ENCODE measurements at regions not wholly inside any gene's neighbourhood (a gene's known extent, or its start where the extent isn't known, plus 50 kb on each side); places are given as distances from the start of the nearest gene placed in this dataset.

- DNase-seq: no peak
These were observed 568.2 kb downstream of the MAFB start for GRCh38 chr20:40120827-40121226.

DNA sequence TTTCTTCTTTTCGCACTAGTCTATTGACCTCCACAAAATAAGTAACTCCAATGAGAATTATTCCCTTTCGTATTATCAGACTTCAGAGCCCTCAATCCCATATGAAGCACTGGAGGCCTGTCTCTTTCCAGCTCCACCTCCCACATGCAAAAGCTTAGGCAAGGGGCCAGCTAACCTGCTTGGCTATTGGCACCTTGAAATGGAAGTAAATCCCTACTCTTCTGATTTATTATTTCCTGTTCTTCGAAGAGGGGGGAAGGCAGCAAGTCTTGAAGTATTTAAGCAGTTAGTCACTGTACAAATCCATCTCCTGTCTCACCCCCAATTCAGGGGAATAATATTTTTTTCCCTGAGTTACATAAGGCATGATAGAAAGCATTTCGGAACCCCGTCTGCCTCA is 577.8 kb downstream of the MAFB start:
- no peak for DNase-seq

GRCh38 chr20:40110311-40110831 is 578.7 kb downstream of the MAFB start:
- DNase-seq: no peak

DNA sequence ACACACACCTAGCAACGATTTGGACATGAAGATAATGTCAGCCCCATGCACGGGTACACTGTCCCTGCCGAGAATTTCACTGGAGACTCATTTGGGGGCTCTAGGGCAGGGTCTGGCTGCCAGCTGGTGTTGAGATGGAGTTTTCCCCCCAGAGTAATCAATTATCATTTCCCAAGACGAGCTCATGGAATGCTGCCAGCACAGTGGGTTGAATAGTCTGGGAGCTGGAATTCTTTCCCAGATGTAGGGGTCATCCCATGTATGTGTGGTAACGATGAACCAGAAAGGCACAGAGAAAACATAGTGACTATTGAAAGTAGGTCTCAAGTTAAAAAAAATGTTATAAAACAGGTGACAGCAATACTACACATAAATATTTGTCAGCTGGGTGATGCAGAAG is 579.9 kb downstream of the MAFB start:
- DNase-seq: no peak

DNA sequence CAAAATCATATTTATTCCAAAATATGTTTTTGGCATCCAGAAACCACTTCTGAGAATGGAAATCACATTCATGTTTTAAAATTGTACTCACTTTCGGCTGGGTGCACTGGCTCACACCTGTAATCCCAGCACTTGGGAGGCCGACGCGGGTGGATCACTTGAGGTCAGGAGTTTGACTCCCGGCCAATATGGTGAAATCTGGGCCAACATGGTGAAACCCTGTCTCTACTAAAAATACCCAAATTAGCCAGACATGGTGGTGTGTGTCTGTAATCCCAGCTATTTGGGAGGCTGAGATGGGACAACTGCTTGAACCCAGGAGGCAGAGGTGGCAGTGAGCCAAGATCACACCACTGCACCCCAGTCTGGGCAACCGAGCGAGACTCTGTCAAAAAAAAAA is 580.7 kb downstream of the MAFB start:
- DNase-seq: no peak

GRCh38 chr20:40104959-40105358 is 584.1 kb downstream of the MAFB start:
- DNase-seq: no peak

DNA sequence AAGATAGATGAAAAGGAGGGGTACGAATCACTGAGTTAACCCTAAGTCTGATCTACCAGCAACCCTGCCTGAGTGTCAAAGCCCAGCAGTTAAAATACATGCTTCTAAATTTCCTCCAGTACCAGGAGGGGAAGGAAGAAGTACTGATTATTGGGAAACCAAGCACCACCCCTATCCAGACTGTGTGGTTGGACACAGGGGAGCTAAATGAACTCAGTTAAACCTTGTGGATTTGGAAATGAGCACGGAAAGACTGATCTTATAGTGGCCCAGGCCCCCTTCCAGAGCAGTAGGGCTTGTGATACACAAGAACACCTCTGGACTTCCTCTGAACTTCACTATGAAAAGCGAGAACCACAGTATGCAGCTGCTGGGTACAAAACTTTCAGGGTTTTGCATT is 585.6 kb downstream of the MAFB start:
- DNase-seq: no peak

DNA sequence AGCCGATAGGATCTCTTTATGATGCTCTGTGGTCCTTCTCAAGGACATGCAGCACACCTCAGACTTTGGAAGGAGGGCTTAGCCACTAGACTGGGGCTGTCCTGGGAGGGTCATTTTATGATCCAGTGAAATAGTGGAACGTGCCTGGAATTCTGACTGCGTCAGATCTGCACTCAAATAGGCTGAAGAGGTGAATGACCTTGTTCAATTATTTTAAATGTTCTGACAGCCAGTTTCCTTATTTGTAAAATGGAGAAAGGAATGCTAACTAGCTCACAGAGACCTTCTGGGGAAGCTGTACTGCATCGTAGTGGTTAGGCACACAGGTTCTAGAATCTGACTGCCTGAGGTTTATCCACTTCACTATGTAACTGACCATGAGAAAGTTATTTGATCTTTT is 587.5 kb downstream of the MAFB start:
- no peak for DNase-seq

GRCh38 chr20:40100261-40100660 is 588.8 kb downstream of the MAFB start:
- no peak for DNase-seq

GRCh38 chr20:40090236-40090635 is 598.8 kb downstream of the MAFB start:
- no peak for DNase-seq

DNA sequence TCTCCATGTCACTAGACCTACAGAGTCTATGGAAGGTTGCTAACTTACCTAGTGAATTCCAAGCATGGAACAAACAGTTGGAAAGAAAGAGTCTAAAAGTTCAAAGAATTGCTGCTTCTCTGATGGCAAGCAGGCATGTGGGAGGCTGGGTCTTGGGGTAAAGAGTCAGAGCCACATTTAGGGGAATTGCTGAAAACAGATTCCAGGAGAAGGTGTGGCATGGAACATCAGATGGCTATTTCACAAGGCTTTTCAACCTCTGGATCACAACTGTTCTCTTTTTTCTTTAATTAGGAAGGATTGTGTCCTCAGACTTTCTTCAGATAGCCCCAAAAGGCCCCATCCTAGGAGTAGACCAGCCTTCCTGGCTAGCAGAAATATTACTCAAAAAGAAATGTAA is 601.5 kb downstream of the MAFB start:
- no peak for DNase-seq

DNA sequence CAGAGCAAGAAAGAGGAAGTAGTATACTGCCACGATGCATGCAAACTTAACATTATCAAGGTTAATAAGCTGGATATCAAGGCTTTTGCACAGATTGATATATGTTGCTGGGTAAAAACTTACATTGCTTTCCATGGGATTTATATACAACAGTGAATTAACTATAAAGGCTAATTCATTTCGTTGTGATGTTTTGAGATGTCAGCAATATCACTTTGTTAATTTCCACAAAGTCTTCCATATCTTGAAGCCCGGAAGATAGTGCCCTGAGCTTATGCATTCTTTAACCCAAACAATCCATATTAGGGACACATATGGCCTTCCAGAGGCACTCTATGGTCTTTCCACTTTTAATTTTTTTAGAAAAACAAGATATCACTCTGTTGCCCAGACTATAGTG is 603.5 kb downstream of the MAFB start:
- no peak for DNase-seq

- no peak for DNase-seq
These were observed 606.6 kb downstream of the MAFB start for GRCh38 chr20:40082436-40082835.

DNA sequence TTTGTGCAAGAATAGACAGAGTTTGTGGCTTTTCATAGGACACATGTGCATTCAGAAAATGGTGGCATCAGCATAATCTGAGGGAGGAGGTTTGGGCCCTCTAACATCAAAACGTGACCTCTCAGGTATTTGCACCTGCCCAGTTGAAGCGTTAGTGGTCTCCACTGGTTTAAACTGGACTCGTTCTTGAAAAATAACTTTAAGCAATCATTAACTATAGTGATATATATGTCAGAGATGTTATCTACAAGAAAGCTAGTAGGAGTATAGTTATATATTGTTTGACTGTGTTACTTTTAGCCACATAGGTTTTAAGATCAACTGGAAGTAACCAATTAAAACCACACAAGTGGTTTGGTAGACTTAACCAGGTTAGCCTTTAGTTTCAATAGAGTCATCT is 607.4 kb downstream of the MAFB start:
- DNase-seq: no peak

GRCh38 chr20:40080041-40080652 is 608.9 kb downstream of the MAFB start:
- no peak for DNase-seq

DNA sequence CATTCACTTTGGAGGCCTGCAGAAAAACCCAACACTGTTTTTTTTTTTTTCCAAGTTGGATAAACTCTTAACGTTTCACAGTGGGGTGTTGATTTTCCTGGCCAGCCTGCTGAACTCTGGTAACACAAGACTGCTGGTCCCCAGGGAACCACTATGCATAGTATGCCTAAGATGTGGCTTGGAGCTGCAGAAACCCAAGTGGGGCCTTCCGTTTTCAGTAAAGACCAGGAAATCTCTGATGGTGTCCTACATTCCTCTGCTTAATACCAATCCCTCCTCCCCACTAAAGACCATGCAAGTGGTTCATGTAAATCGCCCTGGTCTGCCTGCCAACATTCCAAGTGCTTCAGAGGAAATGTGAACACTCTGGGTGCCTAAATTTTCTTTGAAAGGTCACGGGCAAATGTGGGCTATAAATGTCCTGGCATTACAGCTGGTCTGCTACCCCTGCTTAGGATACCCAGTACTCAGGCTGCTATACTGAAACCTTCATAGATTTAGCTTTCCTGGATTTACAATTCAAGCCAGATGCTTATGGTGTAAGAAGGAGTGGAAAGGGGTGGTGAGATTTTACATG is 615.4 kb downstream of the MAFB start:
- DNase-seq: no peak

GRCh38 chr20:40072907-40073306 is 616.1 kb downstream of the MAFB start:
- DNase-seq: no peak

- no peak for DNase-seq
These were observed 632.9 kb downstream of the MAFB start for GRCh38 chr20:40056171-40056570.

GRCh38 chr20:40055711-40056110 is 633.3 kb downstream of the MAFB start:
- DNase-seq: no peak

- DNase-seq: no peak
These were observed 634.7 kb downstream of the MAFB start for GRCh38 chr20:40054311-40054710.

DNA sequence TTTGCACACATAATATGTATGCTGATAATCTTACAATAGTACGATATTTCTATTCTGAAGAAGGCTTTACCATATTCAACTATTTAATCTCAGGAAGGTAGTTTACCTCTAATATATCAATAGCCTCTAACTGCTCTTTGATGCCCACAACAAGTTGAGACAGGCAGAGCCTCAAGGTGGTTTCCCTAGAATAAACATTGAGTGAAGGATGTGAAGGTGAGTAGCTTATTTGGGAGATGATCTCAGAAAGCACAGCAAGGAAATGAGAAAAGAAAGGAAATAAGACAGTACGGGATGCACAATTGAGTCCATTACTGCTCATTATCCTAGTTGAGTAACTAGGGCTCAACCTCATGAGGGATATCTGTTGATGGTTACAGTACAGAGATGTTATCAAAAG is 638.4 kb downstream of the MAFB start:
- no peak for DNase-seq

DNA sequence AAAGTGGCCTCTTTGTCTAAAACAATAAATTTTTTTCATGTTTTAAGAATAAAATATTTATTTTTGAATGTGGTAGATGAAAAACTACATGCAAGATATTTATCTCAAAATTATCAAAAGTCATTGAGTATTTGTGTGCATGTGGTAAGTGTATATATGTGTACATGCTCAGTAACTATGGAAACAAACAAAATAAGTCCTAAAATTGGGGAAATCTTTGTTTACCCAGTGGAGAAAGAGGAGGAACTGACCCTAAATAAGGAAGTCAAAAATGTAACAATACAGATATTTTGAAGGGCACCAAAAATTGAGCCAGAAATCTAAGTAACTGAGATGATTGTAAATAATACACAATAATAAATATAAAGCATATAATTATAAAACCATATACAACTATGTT is 639.2 kb downstream of the MAFB start:
- DNase-seq: no peak

DNA sequence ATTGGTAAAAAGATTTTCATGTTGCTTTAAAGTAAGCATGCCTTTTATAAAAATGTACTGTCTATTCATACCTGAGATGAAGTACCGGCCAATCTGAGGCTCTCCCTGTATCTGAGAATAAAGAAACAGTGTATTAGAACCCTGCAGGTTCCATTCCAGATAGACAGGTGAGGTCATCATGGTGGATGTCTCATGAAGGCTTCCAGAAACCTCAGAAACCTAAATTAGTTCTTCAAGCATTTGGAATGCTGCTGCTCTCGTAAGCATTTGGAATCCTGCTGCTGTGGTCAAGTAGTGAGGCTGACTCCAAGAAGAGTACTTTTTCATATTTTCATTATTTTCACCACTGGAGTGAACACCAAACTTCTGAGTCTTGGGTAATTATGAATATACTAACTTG is 642.3 kb downstream of the MAFB start:
- DNase-seq: no peak

- no peak for DNase-seq
These were observed 651.5 kb downstream of the MAFB start for GRCh38 chr20:40037511-40037910.

- no peak for DNase-seq
These were observed 659.4 kb downstream of the MAFB start for GRCh38 chr20:40029589-40029988.

Data from NCI-H524 treated with DMSO at 0.1 percent for 48 hours (cell line).